MG63 (cell line): ENCODE measurements at regions not wholly inside any gene's neighbourhood (a gene's known extent, or its start where the extent isn't known, plus 50 kb on each side); places are given as distances from the start of the nearest gene placed in this dataset.

ENCODE experiments used
- DNase-seq: peaks from one replicate; pipeline ENCODE4 v3.0.0-alpha.2; 2020
- H3K27me3 ChIP-seq: fragments of 250-450 bp; sonication (Bioruptor Pico); 2 replicates; pipeline ENCODE4 v1.5.1; 2020; ENCODE audit warnings: mild to moderate bottlenecking, moderate library complexity
- H3K36me3 ChIP-seq: fragments of 250-450 bp; sonication (Bioruptor Pico); 2 replicates; pipeline ENCODE4 v1.5.1; 2020; ENCODE audit warnings: mild to moderate bottlenecking, moderate library complexity
- H3K4me3 ChIP-seq: fragments of 250-450 bp; sonication (Bioruptor Pico); 2 replicates; pipeline ENCODE4 v1.5.1; 2020; ENCODE audit warnings: mild to moderate bottlenecking, moderate library complexity
- H3K9me3 ChIP-seq: fragments of 250-450 bp; sonication (Bioruptor Pico); 2 replicates; pipeline ENCODE4 v1.5.1; 2020; ENCODE audit warnings: mild to moderate bottlenecking, moderate library complexity

GRCh38 chr1:90650401-90650800 lies 66.7 kb downstream of the BARHL2 start:
- Histone ChIP-seq H3K27me3 (no peaks in the 10 kb centered on the region), H3K36me3 (no peaks in the 10 kb centered on the region), H3K4me3 (no peak overlapping the region), H3K9me3 (no peaks in the 10 kb centered on the region)
- no peak for DNase-seq

GRCh38 chr1:90640325-90640724 lies 76.8 kb downstream of the BARHL2 start:
- no peak overlapping the region for H3K4me3 ChIP-seq
- H3K27me3 ChIP-seq: no peaks in the 10 kb centered on the region
- H3K9me3 ChIP-seq: no peaks in the 10 kb centered on the region
- DNase-seq: no peak
- no peaks in the 10 kb centered on the region for H3K36me3 ChIP-seq

GRCh38 chr1:90622666-90623065 lies 94.4 kb downstream of the BARHL2 start:
- no peak for DNase-seq

GRCh38 chr1:90621986-90622385 lies 95.1 kb downstream of the BARHL2 start:
- no peaks in the 10 kb centered on the region for H3K36me3 ChIP-seq
- H3K9me3 ChIP-seq: no peaks in the 10 kb centered on the region
- H3K4me3 ChIP-seq: no peak overlapping the region
- no peaks in the 10 kb centered on the region for H3K27me3 ChIP-seq
- DNase-seq: no peak

More at GRCh38 chr1:90622666-90623065, 94.4 kb downstream of the BARHL2 start:
- Histone ChIP-seq H3K36me3 (no peaks in the 10 kb centered on the region), H3K27me3 (no peaks in the 10 kb centered on the region), H3K9me3 (no peaks in the 10 kb centered on the region), H3K4me3 (no peak overlapping the region)

- H3K4me3 ChIP-seq: no peak overlapping the region
Observed at GRCh38 chr1:90616395-90616794, 100.7 kb downstream of the BARHL2 start.

GRCh38 chr1:90614872-90615271 lies 102.2 kb downstream of the BARHL2 start:
- Histone ChIP-seq H3K9me3 (no peaks in the 10 kb centered on the region), H3K36me3 (no peaks in the 10 kb centered on the region), H3K4me3 (no peak overlapping the region), H3K27me3 (no peaks in the 10 kb centered on the region)
- no peak for DNase-seq

More at GRCh38 chr1:90616395-90616794, 100.7 kb downstream of the BARHL2 start:
- no peak for DNase-seq
- Histone ChIP-seq H3K9me3 (no peaks in the 10 kb centered on the region), H3K36me3 (no peaks in the 10 kb centered on the region), H3K27me3 (no peaks in the 10 kb centered on the region)

- Histone ChIP-seq H3K9me3 (no peaks in the 10 kb centered on the region), H3K4me3 (no peak overlapping the region), H3K36me3 (no peaks in the 10 kb centered on the region), H3K27me3 (no peaks in the 10 kb centered on the region)
- DNase-seq: no peak
Observed at GRCh38 chr1:90613371-90613770, 103.7 kb downstream of the BARHL2 start.

- no peaks in the 10 kb centered on the region for H3K9me3 ChIP-seq
- DNase-seq: no peak
- H3K27me3 ChIP-seq: no peaks in the 10 kb centered on the region
- no peak overlapping the region for H3K4me3 ChIP-seq
- H3K36me3 ChIP-seq: no peaks in the 10 kb centered on the region
Observed at GRCh38 chr1:90612033-90612432, 105.1 kb downstream of the BARHL2 start.

- Histone ChIP-seq H3K4me3 (no peak overlapping the region), H3K27me3 (no peaks in the 10 kb centered on the region), H3K9me3 (no peaks in the 10 kb centered on the region), H3K36me3 (no peaks in the 10 kb centered on the region)
- DNase-seq: no peak
Observed at GRCh38 chr1:90607736-90608135, 109.4 kb downstream of the BARHL2 start.

- DNase-seq: no peak
- Histone ChIP-seq H3K4me3 (no peak overlapping the region), H3K27me3 (no peaks in the 10 kb centered on the region)
Observed at GRCh38 chr1:90605070-90605469, 112.0 kb downstream of the BARHL2 start.

GRCh38 chr1:90593312-90593711 lies 123.8 kb downstream of the BARHL2 start:
- H3K9me3 ChIP-seq: no peaks in the 10 kb centered on the region; the same call in 1 of the 2 replicates

More at GRCh38 chr1:90605070-90605469, 112.0 kb downstream of the BARHL2 start:
- Histone ChIP-seq H3K36me3 (no peaks in the 10 kb centered on the region), H3K9me3 (no peaks in the 10 kb centered on the region)

GRCh38 chr1:90591970-90592356 lies 125.1 kb downstream of the BARHL2 start:
- DNase-seq: no peak
- Histone ChIP-seq H3K27me3 (no peaks in the 10 kb centered on the region), H3K36me3 (no peaks in the 10 kb centered on the region), H3K4me3 (no peak overlapping the region), H3K9me3 (no peaks in the 10 kb centered on the region; the same call in 1 of the 2 replicates)

More at GRCh38 chr1:90593312-90593711, 123.8 kb downstream of the BARHL2 start:
- Histone ChIP-seq H3K4me3 (no peak overlapping the region), H3K27me3 (no peaks in the 10 kb centered on the region), H3K36me3 (no peaks in the 10 kb centered on the region)
- no peak for DNase-seq

- Histone ChIP-seq H3K36me3 (no peaks in the 10 kb centered on the region), H3K27me3 (no peaks in the 10 kb centered on the region), H3K4me3 (no peak overlapping the region), H3K9me3 (no peaks in the 10 kb centered on the region)
- no peak for DNase-seq
Observed at GRCh38 chr1:90591355-90591969, 125.6 kb downstream of the BARHL2 start.

GRCh38 chr1:90580176-90580575 lies 136.9 kb downstream of the BARHL2 start:
- no peak for DNase-seq
- no peaks in the 10 kb centered on the region for H3K36me3 ChIP-seq
- H3K9me3 ChIP-seq: no peaks in the 10 kb centered on the region
- no peak overlapping the region for H3K4me3 ChIP-seq
- no peaks in the 10 kb centered on the region for H3K27me3 ChIP-seq

GRCh38 chr1:90579212-90579802 lies 137.8 kb downstream of the BARHL2 start:
- Histone ChIP-seq H3K4me3 (no peak overlapping the region), H3K36me3 (no peaks in the 10 kb centered on the region), H3K27me3 (no peaks in the 10 kb centered on the region), H3K9me3 (no peaks in the 10 kb centered on the region)
- DNase-seq: no peak

GRCh38 chr1:90574692-90575370 lies 142.3 kb downstream of the BARHL2 start:
- DNase-seq: no peak
- Histone ChIP-seq H3K9me3 (no peaks in the 10 kb centered on the region), H3K4me3 (no peak overlapping the region), H3K27me3 (no peaks in the 10 kb centered on the region), H3K36me3 (no peaks in the 10 kb centered on the region)

GRCh38 chr1:90573736-90574135 lies 143.4 kb downstream of the BARHL2 start:
- no peaks in the 10 kb centered on the region for H3K36me3 ChIP-seq
- H3K27me3 ChIP-seq: no peaks in the 10 kb centered on the region
- H3K4me3 ChIP-seq: no peak overlapping the region
- DNase-seq: no peak
- no peaks in the 10 kb centered on the region for H3K9me3 ChIP-seq

- Histone ChIP-seq H3K36me3 (no peaks in the 10 kb centered on the region), H3K9me3 (no peaks in the 10 kb centered on the region), H3K27me3 (no peaks in the 10 kb centered on the region), H3K4me3 (no peak overlapping the region)
- no peak for DNase-seq
Observed at GRCh38 chr1:90572446-90572845, 144.7 kb downstream of the BARHL2 start.
